Activated T-helper 2 cell treated with anti-CD3 and anti-CD28 coated beads, Interferon-gamma antibody, Interleukin-2, Interleukin-4, amounts not matched to agents 10 μg/mL and 5 μg/mL and 100 μg/mL, durations not matched to agents 14 hours and 24 hours and 36 hours (primary cell): ENCODE measurements at regions not wholly inside any gene's neighbourhood (a gene's known extent, or its start where the extent isn't known, plus 50 kb on each side); places are given as distances from the start of the nearest gene placed in this dataset.
A peak's percentile ranks its signal among the peaks of the same experiment; 100 is the strongest.
"Not testable (repeated sequence)": the region's sequence is repeated elsewhere in the genome, so short reads cannot be mapped to it uniquely, and the experiment has no call there.

Source experiments
- DNase-seq: peaks from one replicate; pipeline ENCODE4 v3.0.0; 2021; ENCODE audit warnings: low spot score
- H3K27ac Mint-ChIP-seq: one replicate; pipeline ENCODE4 v1.8.0; 2021; ENCODE audit warnings: mixed read lengths
- H3K27me3 Mint-ChIP-seq: one replicate; pipeline ENCODE4 v1.8.0; 2021; ENCODE audit warnings: low read depth, mixed read lengths
- H3K36me3 Mint-ChIP-seq: one replicate; pipeline ENCODE4 v1.8.0; 2021; ENCODE audit warnings: low read depth, mixed read lengths
- H3K4me1 Mint-ChIP-seq: one replicate; pipeline ENCODE4 v1.8.0; 2021; ENCODE audit warnings: low read depth, mixed read lengths
- H3K4me3 Mint-ChIP-seq: one replicate; pipeline ENCODE4 v1.8.0; 2021; ENCODE audit warnings: low read depth, mild to moderate bottlenecking, moderate library complexity, mixed read lengths
- H3K9me3 Mint-ChIP-seq: one replicate; pipeline ENCODE4 v1.8.0; 2021; ENCODE audit warnings: mixed read lengths
- intact Hi-C: fragments of 100-400 bp; cut with micrococcal nuclease; formaldehyde crosslinking; loops from one replicate; pipeline ENCODE4 v1.15.1; 2023

DNA sequence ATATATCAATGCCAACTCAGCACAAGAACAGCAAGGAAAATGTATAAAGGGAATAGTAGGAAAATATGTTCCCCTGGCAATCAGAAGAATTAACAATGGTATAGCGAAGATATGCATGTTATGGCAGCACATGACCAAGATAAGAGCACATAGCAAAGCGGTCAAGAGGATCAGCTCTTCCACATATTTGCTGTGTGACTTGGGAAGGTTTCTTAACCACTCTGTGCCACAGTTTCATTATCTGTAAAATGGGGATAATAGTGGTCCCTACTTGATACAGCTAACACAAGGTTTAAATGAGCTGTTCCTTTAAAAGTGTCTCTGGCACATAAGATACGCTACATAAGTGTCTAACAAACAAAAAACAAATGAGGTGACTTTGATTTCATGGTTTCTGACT lies 77.9 kb upstream of the PIP5K1B start:
- intact Hi-C loops: no loop called here
- no peaks in the 10 kb centered on the region for H3K9me3 Mint-ChIP-seq

DNA sequence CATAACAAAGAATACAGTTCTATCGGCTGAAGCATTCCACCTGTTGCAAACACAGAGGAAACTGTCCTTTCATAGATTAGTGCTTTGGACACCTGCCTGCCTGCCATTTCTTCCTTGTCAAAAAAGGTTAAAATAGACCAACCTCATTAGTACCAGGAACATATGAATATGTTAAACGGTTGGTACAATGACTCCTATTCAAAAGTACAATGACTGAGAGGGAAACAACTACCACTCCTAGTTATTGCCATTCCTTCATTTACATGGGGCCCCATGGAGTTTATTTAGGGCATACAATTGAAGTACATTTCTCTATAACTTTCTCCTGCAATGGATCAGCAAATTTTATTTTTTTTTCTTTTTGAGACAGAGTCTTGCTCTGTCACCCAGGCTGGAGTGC lies 77.4 kb upstream of the PIP5K1B start:
- intact Hi-C loops: no loop called here
- Mint-ChIP-seq H3K36me3 (no peaks in the 10 kb centered on the region), H3K9me3 (no peaks in the 10 kb centered on the region), H3K27ac (no peak overlapping the region), H3K4me3 (no peak overlapping the region), H3K27me3 (peaks cover 15% of the 10 kb centered on the region), H3K4me1 (no peaks in the 10 kb centered on the region)
- no peak for DNase-seq

More for the DNA sequence above, 77.9 kb upstream of the PIP5K1B start:
- Mint-ChIP-seq H3K4me3 (no peak overlapping the region), H3K27me3 (peaks cover 15% of the 10 kb centered on the region), H3K4me1 (no peaks in the 10 kb centered on the region), H3K27ac (no peak overlapping the region), H3K36me3 (no peaks in the 10 kb centered on the region)
- DNase-seq: no peak

DNA sequence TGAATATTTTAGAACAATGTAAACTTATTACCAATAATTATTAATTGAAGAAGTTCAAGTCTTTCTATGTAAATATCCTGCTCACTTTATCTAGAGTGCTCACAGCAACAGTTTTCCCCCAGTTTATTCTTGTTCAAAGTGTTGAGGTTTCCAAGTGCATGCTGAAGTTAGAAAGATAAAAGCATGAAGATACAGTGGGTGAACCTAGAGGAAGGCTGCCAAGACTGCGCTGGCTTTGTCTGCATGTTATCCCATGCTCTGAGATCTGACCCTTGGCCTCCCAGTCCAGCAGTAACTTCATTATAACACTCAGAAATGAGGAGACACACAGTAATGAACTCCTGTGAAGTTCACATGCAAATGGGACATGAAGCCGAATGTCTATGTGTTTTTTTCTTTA lies 76.0 kb upstream of the PIP5K1B start:
- Mint-ChIP-seq H3K4me3 (no peak overlapping the region), H3K36me3 (no peaks in the 10 kb centered on the region), H3K27ac (no peak overlapping the region), H3K9me3 (no peaks in the 10 kb centered on the region), H3K4me1 (no peaks in the 10 kb centered on the region), H3K27me3 (peaks cover 10% of the 10 kb centered on the region)
- intact Hi-C loops: no loop called here
- no peak for DNase-seq

DNA sequence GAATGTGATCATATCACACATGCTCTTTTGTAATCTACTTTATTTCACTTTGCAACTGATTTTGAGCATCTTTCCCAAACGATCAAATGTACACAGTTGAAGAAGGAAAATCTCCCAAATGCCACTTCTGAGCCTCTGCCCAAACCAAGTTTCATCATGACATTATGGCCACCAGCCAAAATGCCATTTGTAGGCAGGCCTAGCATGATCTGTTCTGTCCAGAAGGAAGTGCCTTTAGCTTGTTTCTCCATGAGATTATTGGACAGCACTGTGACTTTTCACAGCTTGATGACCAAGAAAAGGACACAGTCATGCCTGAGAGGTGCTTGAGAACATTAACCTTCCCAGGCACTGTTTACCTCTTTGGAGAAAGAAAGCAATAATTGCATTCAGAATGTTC lies 73.2 kb upstream of the PIP5K1B start:
- no peak for DNase-seq
- Mint-ChIP-seq H3K4me1 (no peaks in the 10 kb centered on the region), H3K27me3 (peaks cover 10% of the 10 kb centered on the region), H3K4me3 (no peak overlapping the region), H3K9me3 (no peaks in the 10 kb centered on the region), H3K27ac (no peak overlapping the region), H3K36me3 (no peaks in the 10 kb centered on the region)
- intact Hi-C loops: no loop called here

DNA sequence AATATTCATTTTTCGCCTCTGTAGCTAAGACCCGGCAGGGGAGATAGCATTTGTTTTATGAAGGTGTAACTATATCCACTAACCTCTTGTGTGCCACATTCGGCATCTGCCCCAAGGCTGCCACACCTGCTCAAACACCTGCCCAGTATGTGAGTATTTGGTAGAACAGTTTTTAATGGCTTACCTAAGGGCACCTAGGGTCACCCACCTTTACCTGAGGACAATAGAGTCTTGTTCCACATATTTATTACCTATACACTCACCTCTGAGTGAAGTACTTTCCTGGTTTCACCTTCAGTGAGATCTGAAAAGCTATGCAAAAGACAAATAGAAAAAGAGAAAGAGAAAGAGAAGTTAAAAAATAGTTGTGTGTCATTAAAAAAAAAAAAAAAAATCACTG lies 68.0 kb upstream of the PIP5K1B start:
- Mint-ChIP-seq H3K4me1 (peaks cover 17% of the 10 kb centered on the region), H3K9me3 (no peaks in the 10 kb centered on the region), H3K4me3 (no peak overlapping the region), H3K36me3 (no peaks in the 10 kb centered on the region), H3K27ac (no peak overlapping the region), H3K27me3 (no peaks in the 10 kb centered on the region)
- no peak for DNase-seq
- intact Hi-C loops: no loop called here

DNA sequence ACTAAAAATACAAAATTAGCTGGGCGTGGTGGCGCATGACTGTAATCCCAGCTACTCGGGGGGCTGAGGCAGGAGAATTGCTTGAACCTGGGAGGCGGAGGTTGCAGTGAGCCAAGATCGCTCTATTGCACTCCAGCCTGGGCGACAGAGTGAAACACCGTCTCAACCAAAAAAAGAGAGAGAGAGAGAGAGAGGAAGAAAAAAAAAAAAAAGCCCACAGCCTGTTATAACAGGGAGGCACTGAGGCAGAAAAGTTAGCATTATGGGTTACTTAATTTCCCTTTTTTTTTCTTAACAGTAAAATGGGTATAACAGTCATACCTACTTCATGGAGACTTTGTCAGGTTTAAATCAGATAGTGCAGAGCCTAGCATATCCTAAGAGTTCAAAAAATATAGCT lies 65.8 kb upstream of the PIP5K1B start:
- H3K27ac Mint-ChIP-seq: peak overlapping the region; percentile 83
- DNase-seq, H3K36me3 Mint-ChIP-seq, H3K27me3 Mint-ChIP-seq, H3K9me3 Mint-ChIP-seq, H3K4me3 Mint-ChIP-seq, intact Hi-C loops: not testable (repeated sequence)
- peaks cover 26% of the 10 kb centered on the region for H3K4me1 Mint-ChIP-seq

DNA sequence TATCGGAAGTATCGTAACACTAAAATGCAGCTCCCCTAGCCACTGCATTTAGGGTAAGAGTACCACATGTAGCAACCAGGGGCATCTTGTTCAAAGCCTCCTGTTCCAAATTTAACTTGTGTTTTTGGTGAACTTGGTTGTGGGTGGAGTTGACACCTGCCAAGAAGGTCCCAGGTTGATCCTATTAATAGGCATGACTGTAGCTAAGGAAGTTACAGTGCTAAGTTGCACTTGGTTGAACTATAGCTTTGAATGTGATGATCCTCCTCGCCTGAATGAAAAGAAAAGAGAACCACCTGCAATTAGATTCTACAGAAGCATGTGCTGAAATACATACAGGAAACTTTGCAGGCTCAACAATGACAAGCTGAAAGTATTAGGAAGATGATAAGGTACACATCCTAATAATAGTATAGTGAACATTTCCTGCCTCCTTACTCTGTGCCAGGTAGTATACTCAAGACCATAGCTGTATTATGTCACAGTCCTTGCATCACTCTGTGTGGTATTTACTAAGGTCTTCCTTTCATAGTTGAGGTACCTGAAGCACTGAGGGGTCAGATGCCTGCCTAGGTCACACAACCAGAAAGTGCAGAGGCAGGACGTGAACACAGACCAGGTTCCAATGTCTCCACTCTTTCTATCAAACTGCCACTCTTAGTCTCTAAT lies 64.5 kb upstream of the PIP5K1B start:
- intact Hi-C loops: loop anchor here (1.0 to 5.0 kb wide), 2 partner anchors 13 to 42 kb away; no protein-coding TSS in a partner anchor
- Mint-ChIP-seq H3K36me3 (no peaks in the 10 kb centered on the region), H3K27ac (peak overlapping the region; percentile 83), H3K27me3 (no peaks in the 10 kb centered on the region), H3K9me3 (no peaks in the 10 kb centered on the region), H3K4me1 (peaks cover 37% of the 10 kb centered on the region), H3K4me3 (no peak overlapping the region)
- DNase-seq: no peak

DNA sequence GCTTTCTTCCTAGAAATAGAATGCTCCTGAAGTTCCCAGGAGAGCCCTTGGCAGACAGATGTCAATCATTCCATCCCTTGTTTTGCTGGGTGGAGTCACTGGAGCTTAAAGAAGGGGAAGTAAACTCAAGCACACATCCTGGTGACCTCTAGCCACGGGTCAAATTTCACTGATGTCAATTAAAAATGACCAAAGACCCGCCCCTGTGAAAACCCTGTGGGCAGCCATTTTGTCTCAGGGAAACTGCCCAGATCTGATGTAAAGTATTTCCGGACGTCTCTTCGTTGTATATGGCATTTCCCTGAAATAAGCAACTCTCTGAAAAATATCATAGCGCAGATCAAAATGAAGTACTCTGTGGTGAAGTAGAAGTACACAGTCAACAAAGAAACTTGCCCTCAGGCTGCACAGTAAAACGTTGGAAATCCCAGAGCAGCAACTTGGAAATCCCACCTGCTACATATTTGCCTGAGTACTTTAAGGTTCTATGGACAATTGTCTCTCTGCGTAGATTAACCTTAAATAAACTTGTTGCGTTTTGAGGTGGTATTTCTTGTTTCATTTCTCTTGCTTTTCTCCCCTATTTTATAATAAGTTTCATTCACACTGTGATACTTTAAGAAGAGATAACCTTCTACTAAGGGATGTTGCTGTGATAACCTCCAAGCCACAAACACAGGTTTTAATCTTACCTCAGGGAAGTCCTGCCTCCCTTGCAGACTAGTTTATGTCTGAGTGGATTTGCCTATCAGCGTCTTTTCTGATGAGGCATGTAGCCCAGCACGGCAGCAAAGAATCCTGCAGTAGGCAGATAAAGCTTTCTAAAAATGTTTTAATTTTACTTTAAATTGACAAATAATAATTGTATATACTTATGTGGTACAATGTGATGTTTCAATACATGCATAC lies 60.9 kb upstream of the PIP5K1B start:
- no peak for DNase-seq
- intact Hi-C loops: loop anchor here (5.0 kb wide), 1 partner anchor 38 kb away; no protein-coding TSS in a partner anchor
- H3K27me3 Mint-ChIP-seq: no peaks in the 10 kb centered on the region
- peaks cover 3% of the 10 kb centered on the region for H3K36me3 Mint-ChIP-seq
- peaks cover 47% of the 10 kb centered on the region for H3K4me1 Mint-ChIP-seq
- H3K4me3 Mint-ChIP-seq: no peak overlapping the region
- peak overlapping the region; percentile 71 for H3K27ac Mint-ChIP-seq
- H3K9me3 Mint-ChIP-seq: no peaks in the 10 kb centered on the region

DNA sequence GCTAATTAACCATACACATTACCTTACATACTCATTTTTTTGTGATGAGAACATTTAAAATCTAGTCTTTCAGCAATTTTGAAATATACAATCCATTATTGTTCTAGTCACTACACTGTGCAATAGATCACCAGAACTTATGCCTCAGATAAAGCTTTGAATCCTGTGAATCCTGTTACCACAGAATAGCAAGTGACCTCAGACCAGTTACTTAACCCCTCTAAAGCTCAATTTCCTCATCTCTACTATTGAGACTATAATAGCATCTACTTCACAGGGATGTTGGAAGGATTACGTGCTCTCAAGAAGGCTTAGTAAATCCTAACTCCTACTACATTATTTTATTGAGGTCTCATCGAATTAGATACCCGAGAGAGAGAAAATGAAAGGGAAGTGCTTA lies 60.2 kb upstream of the PIP5K1B start:
- H3K27ac Mint-ChIP-seq: no peak overlapping the region
- H3K4me3 Mint-ChIP-seq: no peak overlapping the region
- peaks cover 44% of the 10 kb centered on the region for H3K4me1 Mint-ChIP-seq
- peaks cover 3% of the 10 kb centered on the region for H3K36me3 Mint-ChIP-seq
- H3K27me3 Mint-ChIP-seq: no peaks in the 10 kb centered on the region
- intact Hi-C loops: loop anchor here (5.0 kb wide), 1 partner anchor 37 kb away; no protein-coding TSS in a partner anchor
- no peaks in the 10 kb centered on the region for H3K9me3 Mint-ChIP-seq
- DNase-seq: no peak

DNA sequence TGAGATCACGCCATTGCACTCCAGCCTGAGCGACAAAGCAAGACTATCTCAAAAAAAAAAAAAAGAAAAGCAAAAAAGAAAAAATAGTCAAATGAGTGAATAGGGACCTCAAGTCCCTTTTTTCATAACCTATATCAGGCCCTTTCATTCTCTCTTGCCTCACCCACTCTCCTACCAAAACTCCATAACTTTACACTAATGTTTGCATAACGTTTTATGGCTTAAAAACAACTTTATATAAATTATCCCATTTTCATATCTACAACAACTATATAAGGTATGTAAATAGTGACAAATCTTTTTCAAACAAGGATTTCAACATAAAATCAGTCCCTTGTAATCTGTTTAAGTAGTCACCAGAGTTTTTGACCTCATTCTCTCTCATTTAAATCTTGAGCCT lies 56.9 kb upstream of the PIP5K1B start:
- Mint-ChIP-seq H3K27me3 (no peaks in the 10 kb centered on the region), H3K4me1 (peaks cover 60% of the 10 kb centered on the region), H3K4me3 (no peak overlapping the region), H3K27ac (peak overlapping the region; percentile 44), H3K9me3 (no peaks in the 10 kb centered on the region), H3K36me3 (peaks cover 3% of the 10 kb centered on the region)
- no peak for DNase-seq
- intact Hi-C loops: no loop called here

DNA sequence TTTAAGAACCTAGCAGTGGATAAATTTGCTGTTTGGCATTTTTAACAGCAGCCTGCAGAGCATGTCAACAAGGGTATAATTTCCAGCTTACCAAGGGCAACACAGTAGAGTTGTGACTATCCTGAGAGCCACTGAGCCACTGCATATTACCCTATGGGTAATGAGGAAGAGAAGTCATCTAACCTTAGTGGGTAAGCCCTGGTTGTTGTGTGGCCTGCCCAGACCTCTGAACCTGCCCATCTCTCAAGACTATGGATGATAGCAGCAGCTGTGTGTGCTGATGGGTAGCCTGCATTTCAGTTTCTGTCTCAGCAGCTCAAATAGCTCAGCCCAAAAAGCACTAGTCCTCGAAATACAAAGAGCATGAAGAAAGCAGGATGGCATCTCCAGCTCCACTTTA lies 56.1 kb upstream of the PIP5K1B start:
- intact Hi-C loops: no loop called here
- H3K9me3 Mint-ChIP-seq: no peaks in the 10 kb centered on the region
- peaks cover 62% of the 10 kb centered on the region for H3K4me1 Mint-ChIP-seq
- no peaks in the 10 kb centered on the region for H3K27me3 Mint-ChIP-seq
- peak overlapping the region; percentile 44 for H3K27ac Mint-ChIP-seq
- peak overlapping the region; percentile 24 for H3K4me3 Mint-ChIP-seq
- DNase-seq: no peak
- peaks cover 3% of the 10 kb centered on the region for H3K36me3 Mint-ChIP-seq

DNA sequence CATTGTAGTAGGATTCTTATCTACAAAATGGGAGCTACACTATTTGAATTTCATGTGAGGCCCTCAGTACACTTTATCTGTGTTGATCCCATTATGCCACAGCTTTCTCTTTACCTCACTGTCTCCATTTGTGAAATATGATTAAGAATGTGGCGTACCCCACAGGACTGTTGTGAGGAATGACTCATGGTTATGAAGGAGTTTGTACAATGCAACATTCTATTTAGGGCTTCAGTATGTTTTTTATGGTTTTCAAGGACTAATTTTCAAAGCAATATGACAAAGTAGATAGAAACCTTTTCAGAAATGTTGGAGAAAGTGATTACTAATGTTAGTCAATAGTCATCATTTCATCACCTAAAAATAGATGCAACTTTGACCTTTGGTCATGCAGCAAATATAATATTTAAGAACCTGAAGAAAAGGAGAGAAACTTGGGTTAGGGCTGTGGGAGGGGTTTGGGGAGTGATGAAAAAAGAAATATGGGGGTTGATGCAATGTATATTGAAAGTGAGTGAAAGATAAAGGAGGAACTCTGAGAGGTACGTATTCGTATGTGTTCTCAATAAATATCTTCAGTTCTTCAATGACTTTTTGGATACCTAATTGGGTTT lies 53.7 kb upstream of the PIP5K1B start:
- Mint-ChIP-seq H3K27me3 (no peaks in the 10 kb centered on the region), H3K36me3 (peaks cover 5% of the 10 kb centered on the region), H3K9me3 (no peaks in the 10 kb centered on the region), H3K4me3 (peak overlapping the region; percentile 60), H3K4me1 (peaks cover 55% of the 10 kb centered on the region), H3K27ac (peak overlapping the region; percentile 95)
- no peak for DNase-seq
- intact Hi-C loops: loop anchor here (1.0 to 10.0 kb wide), 6 partner anchors 111 to 1763 kb away; partner anchors contain the start of gene KLF9
